PFSK-1 (cell line): ENCODE measurements at regions not wholly inside any gene's neighbourhood (a gene's known extent, or its start where the extent isn't known, plus 50 kb on each side); places are given as distances from the start of the nearest gene placed in this dataset.

Experiments
- POLR2AphosphoS5 ChIP-seq: IDR thresholded peaks from 2 replicates; pipeline ENCODE4 v1.6.1; 2012; ENCODE audit warnings: low read depth, mild to moderate bottlenecking, control low read depth, low read length, moderate library complexity
- REST ChIP-seq, 2 experiments: IDR thresholded peaks; 2 replicates each; pipeline versions ENCODE4 v1.6.1 to v1.8.0; 2011 to 2012; ENCODE audit warnings: low read depth in 2 of 2, low read length in 2 of 2, control low read depth in 1 of 2, inconsistent platforms in 1 of 2, mild to moderate bottlenecking in 1 of 2, moderate library complexity in 1 of 2; ENCODE audit not compliant: insufficient read depth in 1 of 2
- SIN3A ChIP-seq: IDR thresholded peaks from 2 replicates; pipeline ENCODE4 v1.6.1; 2012; ENCODE audit warnings: mild to moderate bottlenecking, low read length, moderate library complexity, borderline replicate concordance; ENCODE audit not compliant: insufficient read depth
- TAF1 ChIP-seq: IDR thresholded peaks from 2 replicates; pipeline ENCODE4 v1.6.1; 2012; ENCODE audit warnings: low read length, control low read depth, borderline replicate concordance; ENCODE audit not compliant: insufficient read depth

- TF ChIP-seq TAF1: no peak
- TF ChIP-seq POLR2AphosphoS5: no peak
- no peak for TF ChIP-seq REST (IDR thresholded peaks at IDR 0.05; ENCODE audit: insufficient read depth in 1 of 2, low read depth in 2 of 2, low read length in 2 of 2)
- TF ChIP-seq SIN3A: no peak
Observed at GRCh38 chr5:26805076-26805475, 233.3 kb downstream of the CDH9 start.
